IgD-negative memory B cell (primary cell): ENCODE measurements at regions not wholly inside any gene's neighbourhood (a gene's known extent, or its start where the extent isn't known, plus 50 kb on each side); places are given as distances from the start of the nearest gene placed in this dataset.
"Not testable (repeated sequence)": the region's sequence is repeated elsewhere in the genome, so short reads cannot be mapped to it uniquely, and the experiment has no call there.

Experiments used
- H3K27ac Mint-ChIP-seq, 3 donors: one replicate each; pipeline ENCODE4 v1.8.0; 2020 to 2022; ENCODE audit warnings: mild to moderate bottlenecking in 3 of 3, mixed read lengths in 3 of 3, moderate library complexity in 1 of 3
- H3K27me3 Mint-ChIP-seq: one replicate; pipeline ENCODE4 v1.8.0; 2021; ENCODE audit warnings: mixed read lengths
- H3K36me3 Mint-ChIP-seq: one replicate; pipeline ENCODE4 v1.8.0; 2020; ENCODE audit warnings: mild to moderate bottlenecking, mixed read lengths
- H3K4me1 Mint-ChIP-seq, 3 donors: one replicate each; pipeline ENCODE4 v1.8.0; 2020 to 2022; ENCODE audit warnings: mixed read lengths in 3 of 3, mild to moderate bottlenecking in 1 of 3
- H3K4me3 Mint-ChIP-seq, 4 donors: one replicate each; pipeline ENCODE4 v1.8.0; 2020 to 2022; ENCODE audit warnings: mild to moderate bottlenecking in 4 of 4, mixed read lengths in 4 of 4, moderate library complexity in 3 of 4
- H3K9me3 Mint-ChIP-seq, 3 donors: one replicate each; pipeline ENCODE4 v1.8.0; 2020 to 2021; ENCODE audit warnings: mixed read lengths in 3 of 3, mild to moderate bottlenecking in 1 of 3

DNA sequence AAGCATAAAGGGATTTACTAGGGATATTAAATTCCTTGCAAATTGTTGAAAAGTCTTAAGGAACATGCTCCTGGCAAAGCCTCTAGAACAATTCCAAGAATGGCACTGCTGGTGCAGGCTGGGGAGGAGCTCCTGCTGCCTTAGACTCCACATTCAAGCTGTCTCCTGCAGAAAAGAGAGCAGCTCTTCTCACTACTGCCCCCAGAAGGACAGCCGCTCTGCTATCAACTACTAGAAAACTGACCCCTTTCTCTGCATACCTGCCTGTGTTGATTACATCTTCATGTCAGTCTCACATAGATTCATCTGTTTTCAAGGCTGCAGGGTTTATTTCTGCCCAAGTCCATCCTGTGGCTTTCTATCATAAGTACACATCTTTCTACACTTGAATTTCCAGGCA lies 312.8 kb downstream of the RPIA start:
- not testable (repeated sequence) for H3K9me3 Mint-ChIP-seq, H3K27me3 Mint-ChIP-seq, H3K36me3 Mint-ChIP-seq, H3K27ac Mint-ChIP-seq, H3K4me1 Mint-ChIP-seq
- H3K4me3 Mint-ChIP-seq = peak overlapping the region in 1 of 4 donors; percentile 17

- not testable (repeated sequence) for H3K4me1 Mint-ChIP-seq, H3K9me3 Mint-ChIP-seq, H3K36me3 Mint-ChIP-seq, H3K27me3 Mint-ChIP-seq, H3K27ac Mint-ChIP-seq
- peak overlapping the region in 2 of 4 donors; percentile 17 to 41 for H3K4me3 Mint-ChIP-seq
These were observed 329.1 kb downstream of the RPIA start for GRCh38 chr2:89020566-89020965.

- not testable (repeated sequence) for H3K27ac Mint-ChIP-seq, H3K4me1 Mint-ChIP-seq, H3K27me3 Mint-ChIP-seq, H3K9me3 Mint-ChIP-seq, H3K36me3 Mint-ChIP-seq, H3K4me3 Mint-ChIP-seq
These were observed 334.8 kb downstream of the RPIA start for GRCh38 chr2:89026296-89026695.

DNA sequence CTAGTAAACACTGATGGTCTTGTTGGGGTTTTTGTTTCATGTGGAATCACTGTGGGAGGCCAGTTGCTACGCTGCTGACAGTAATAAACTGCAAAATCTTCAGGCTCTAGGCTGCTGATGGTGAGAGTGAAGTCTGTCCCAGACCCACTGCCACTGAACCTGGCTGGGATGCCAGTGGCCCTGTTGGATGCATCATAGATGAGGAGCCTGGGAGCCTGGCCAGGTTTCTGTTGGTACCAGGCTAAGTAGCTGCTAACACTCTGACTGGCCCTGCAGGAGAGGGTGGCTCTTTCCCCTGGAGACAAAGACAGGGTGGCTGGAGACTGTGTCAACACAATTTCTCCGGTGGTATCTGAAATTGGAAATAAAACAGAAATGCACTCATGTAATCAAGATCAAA lies 335.6 kb downstream of the RPIA start:
- peak overlapping the region in 2 of 4 donors; percentile 38 to 47 for H3K4me3 Mint-ChIP-seq
- H3K36me3 Mint-ChIP-seq, H3K4me1 Mint-ChIP-seq, H3K27me3 Mint-ChIP-seq, H3K27ac Mint-ChIP-seq, H3K9me3 Mint-ChIP-seq: not testable (repeated sequence)

DNA sequence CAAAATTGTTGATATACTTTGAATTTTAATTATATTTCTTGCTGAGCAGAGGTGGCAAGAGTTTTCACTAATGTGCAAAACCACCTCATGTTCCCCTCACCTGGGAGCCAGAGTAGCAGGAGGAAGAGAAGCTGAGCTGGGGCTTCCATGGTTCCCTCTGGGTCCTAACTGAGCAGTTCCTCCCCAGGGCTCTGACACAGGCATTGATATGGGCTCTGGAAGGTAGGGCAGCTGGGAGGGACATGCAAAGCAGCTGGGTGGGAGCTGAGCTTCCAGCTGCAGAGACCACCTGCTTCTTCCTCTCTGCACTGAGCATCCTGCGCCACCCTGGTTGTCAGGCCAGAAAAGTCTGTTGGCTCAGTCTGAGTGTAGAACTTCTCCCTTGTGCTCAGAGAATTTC lies 336.1 kb downstream of the RPIA start:
- H3K27me3 Mint-ChIP-seq, H3K4me1 Mint-ChIP-seq, H3K9me3 Mint-ChIP-seq, H3K36me3 Mint-ChIP-seq: not testable (repeated sequence)
- Mint-ChIP-seq H3K4me3 (peak overlapping the region in 3 of 4 donors; percentile 37 to 47 (median 38)), H3K27ac (peak overlapping the region in 1 of 3 donors; percentile 28)

DNA sequence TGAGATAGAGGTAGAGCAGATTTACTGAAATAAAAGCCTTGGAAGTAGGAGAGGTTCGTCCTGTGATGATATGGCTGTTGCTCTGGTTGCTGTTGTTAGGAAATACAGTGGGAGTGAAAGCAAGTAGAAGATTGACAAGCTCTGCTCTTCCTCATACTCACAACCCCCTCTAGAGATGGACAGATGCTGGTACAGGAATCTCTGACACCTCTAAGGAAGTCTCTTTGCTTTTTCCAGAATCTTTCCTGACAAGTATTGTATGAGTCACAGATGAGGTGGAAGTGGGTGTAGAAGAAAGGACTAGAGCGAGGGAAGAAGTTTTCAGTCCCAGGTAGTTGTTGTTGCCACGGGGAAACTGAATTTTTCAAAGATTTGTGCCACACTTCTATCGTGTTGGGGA lies 337.8 kb downstream of the RPIA start:
- not testable (repeated sequence) for H3K27me3 Mint-ChIP-seq, H3K36me3 Mint-ChIP-seq, H3K4me1 Mint-ChIP-seq, H3K9me3 Mint-ChIP-seq, H3K27ac Mint-ChIP-seq
- peak overlapping the region in 1 of 4 donors; percentile 52 for H3K4me3 Mint-ChIP-seq

- H3K27me3 Mint-ChIP-seq, H3K36me3 Mint-ChIP-seq, H3K4me1 Mint-ChIP-seq: not testable (repeated sequence)
These were observed 356.9 kb downstream of the RPIA start for GRCh38 chr2:89048138-89049066.

DNA sequence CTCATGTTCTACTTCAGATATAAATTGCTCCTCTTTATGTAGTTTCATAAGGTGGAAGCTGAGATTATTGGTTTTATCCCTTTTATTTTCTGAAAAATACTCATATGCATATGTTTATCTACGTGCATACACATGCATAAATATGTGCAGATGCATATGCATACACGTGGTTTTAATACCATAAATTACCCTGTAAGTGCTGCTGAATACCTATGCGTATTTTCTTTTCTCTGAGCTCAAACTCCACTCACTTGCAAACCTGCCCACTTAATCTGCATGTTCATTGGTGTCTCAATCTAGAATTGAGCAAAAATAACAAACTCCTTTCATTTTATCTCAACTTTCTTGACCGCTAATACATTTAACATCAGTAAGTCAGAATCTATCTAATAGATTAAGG lies 367.1 kb downstream of the RPIA start:
- not testable (repeated sequence) for H3K9me3 Mint-ChIP-seq, H3K36me3 Mint-ChIP-seq, H3K4me1 Mint-ChIP-seq, H3K27ac Mint-ChIP-seq, H3K27me3 Mint-ChIP-seq, H3K4me3 Mint-ChIP-seq

More at GRCh38 chr2:89048138-89049066, 356.9 kb downstream of the RPIA start:
- not testable (repeated sequence) for H3K27ac Mint-ChIP-seq, H3K4me3 Mint-ChIP-seq, H3K9me3 Mint-ChIP-seq

GRCh38 chr2:89061174-89061573 lies 369.7 kb downstream of the RPIA start:
- H3K27me3 Mint-ChIP-seq, H3K4me3 Mint-ChIP-seq, H3K36me3 Mint-ChIP-seq, H3K4me1 Mint-ChIP-seq, H3K9me3 Mint-ChIP-seq, H3K27ac Mint-ChIP-seq: not testable (repeated sequence)

DNA sequence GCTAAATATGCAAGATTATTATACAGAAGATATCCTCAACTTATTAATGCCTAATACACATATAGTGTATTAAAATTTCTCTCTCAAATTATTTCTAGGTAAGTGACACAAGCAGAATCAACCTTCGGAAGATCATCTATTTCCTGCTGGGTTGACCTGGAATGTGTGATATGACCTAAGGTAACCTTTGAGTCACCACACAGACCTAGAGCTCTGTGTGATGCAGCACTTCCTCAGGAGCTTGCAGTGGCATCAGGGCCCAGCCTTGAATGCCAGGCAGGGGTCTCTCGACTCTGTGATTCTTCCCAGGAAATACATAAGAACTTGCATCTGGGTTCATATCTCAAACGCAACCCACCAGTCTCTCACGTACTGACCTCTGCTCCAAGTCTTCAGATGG lies 385.3 kb downstream of the RPIA start:
- H3K4me3 Mint-ChIP-seq = peak overlapping the region in 2 of 4 donors; percentile 3 to 23
- H3K4me1 Mint-ChIP-seq, H3K9me3 Mint-ChIP-seq, H3K36me3 Mint-ChIP-seq, H3K27me3 Mint-ChIP-seq, H3K27ac Mint-ChIP-seq: not testable (repeated sequence)

DNA sequence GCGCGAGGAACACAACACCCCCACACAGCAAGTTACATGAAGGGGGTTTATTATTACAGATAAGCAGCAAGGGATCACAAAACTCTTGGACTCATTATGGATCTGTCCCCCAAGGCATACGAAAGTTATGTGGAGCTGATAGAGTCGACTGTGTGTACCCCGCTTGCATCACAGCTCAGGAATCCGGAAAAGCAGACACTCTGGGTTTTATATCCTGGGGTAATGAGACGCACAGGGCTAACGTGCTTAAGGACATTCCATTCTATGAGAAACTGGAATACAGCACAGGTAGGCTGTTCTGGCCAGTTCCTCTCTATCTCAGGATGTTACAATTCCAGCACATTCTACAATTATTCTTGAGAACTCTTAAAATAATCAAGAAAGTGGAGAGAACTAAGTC lies 401.4 kb downstream of the RPIA start:
- H3K27me3 Mint-ChIP-seq, H3K27ac Mint-ChIP-seq, H3K9me3 Mint-ChIP-seq, H3K36me3 Mint-ChIP-seq, H3K4me1 Mint-ChIP-seq: not testable (repeated sequence)
- peak overlapping the region in 1 of 4 donors; percentile 26 for H3K4me3 Mint-ChIP-seq

GRCh38 chr2:89095060-89095459 lies 403.6 kb downstream of the RPIA start:
- not testable (repeated sequence) for H3K27ac Mint-ChIP-seq, H3K36me3 Mint-ChIP-seq, H3K4me1 Mint-ChIP-seq, H3K27me3 Mint-ChIP-seq, H3K4me3 Mint-ChIP-seq, H3K9me3 Mint-ChIP-seq

GRCh38 chr2:89102587-89102986 lies 411.1 kb downstream of the RPIA start:
- H3K4me3 Mint-ChIP-seq = peak overlapping the region in 1 of 4 donors; percentile 20
- H3K4me1 Mint-ChIP-seq, H3K27ac Mint-ChIP-seq, H3K27me3 Mint-ChIP-seq, H3K9me3 Mint-ChIP-seq, H3K36me3 Mint-ChIP-seq: not testable (repeated sequence)

- not testable (repeated sequence) for H3K4me1 Mint-ChIP-seq, H3K4me3 Mint-ChIP-seq, H3K9me3 Mint-ChIP-seq, H3K36me3 Mint-ChIP-seq, H3K27ac Mint-ChIP-seq, H3K27me3 Mint-ChIP-seq
These were observed 415.0 kb downstream of the RPIA start for GRCh38 chr2:89106369-89107019.

GRCh38 chr2:89112434-89112833 lies 421.0 kb downstream of the RPIA start:
- H3K36me3 Mint-ChIP-seq, H3K4me1 Mint-ChIP-seq, H3K27me3 Mint-ChIP-seq, H3K9me3 Mint-ChIP-seq, H3K27ac Mint-ChIP-seq, H3K4me3 Mint-ChIP-seq: not testable (repeated sequence)

DNA sequence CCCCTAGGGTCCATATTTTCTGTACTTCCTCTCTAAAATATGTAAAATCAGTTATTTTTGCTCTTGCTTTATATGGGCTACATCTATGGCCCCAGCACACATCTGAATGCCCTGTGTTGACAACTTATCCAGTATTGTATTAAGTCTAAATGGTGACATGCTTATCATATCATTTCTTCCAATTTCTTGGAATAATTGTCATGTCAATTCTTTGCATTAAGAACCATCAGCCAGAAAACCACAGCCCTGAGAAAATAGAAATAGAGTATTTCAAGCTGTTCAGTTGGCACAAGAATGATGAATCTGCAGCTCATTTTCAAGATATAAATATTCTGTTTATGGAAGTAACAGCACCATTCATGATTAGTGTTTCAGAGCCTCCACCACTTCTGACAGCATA lies 421.8 kb downstream of the RPIA start:
- H3K27ac Mint-ChIP-seq, H3K4me1 Mint-ChIP-seq, H3K27me3 Mint-ChIP-seq, H3K4me3 Mint-ChIP-seq, H3K36me3 Mint-ChIP-seq, H3K9me3 Mint-ChIP-seq: not testable (repeated sequence)
